ENCODE measurements at regions not wholly inside any gene's neighbourhood (a gene's known extent, or its start where the extent isn't known, plus 50 kb on each side); places are given as distances from the start of the nearest gene placed in this dataset.

- Histone ChIP-seq H3K36me3 (ENCODE audit: control insufficient read depth, insufficient read depth, low read length) (no peaks in the 10 kb centered on the region), H3K4me3 (ENCODE audit: low read depth, low read length) (no peak overlapping the region), H3K27me3 (ENCODE audit: control insufficient read depth, insufficient read depth, low read length) (no peaks in the 10 kb centered on the region)
- POLR2A ChIA-PET, result no interaction called here
- no peak for TF ChIP-seq CTCF (IDR thresholded peaks at IDR 0.05; ENCODE audit: insufficient read depth, low read depth, low read length)
- DNase-seq (ENCODE audit: low read depth), result no peak
- CTCF ChIA-PET, result no interaction called here
Measured at GRCh38 chr10:90149563-90149962, 448.2 kb downstream of the KIF20B start.

GRCh38 chr10:90162271-90162853 is 461.0 kb downstream of the KIF20B start:
- CTCF ChIA-PET, result no interaction called here
- POLR2A ChIA-PET, result interaction anchor here (0.6 kb wide), 1 partner anchor 151 kb away, joined by 3 read pairs; no protein-coding TSS in a partner anchor
- peak; percentile 95 for DNase-seq (ENCODE audit: low read depth)
- H3K4me3 ChIP-seq (ENCODE audit: low read depth, low read length), result no peak overlapping the region
- TF ChIP-seq CTCF (IDR thresholded peaks at IDR 0.05; ENCODE audit: insufficient read depth, low read depth, low read length), result no peak
- H3K36me3 ChIP-seq (ENCODE audit: control insufficient read depth, insufficient read depth, low read length), result no peaks in the 10 kb centered on the region
- H3K27me3 ChIP-seq (ENCODE audit: control insufficient read depth, insufficient read depth, low read length), result no peaks in the 10 kb centered on the region

- no peak for TF ChIP-seq CTCF (IDR thresholded peaks at IDR 0.05; ENCODE audit: insufficient read depth, low read depth, low read length)
- ChIA-PET CTCF (interaction anchor here (0.9 kb wide), 1 partner anchor 14 kb away, joined by 5 read pairs; no protein-coding TSS in a partner anchor), POLR2A (interaction anchor here (0.7 kb wide), 1 partner anchor 12 kb away, joined by 3 read pairs; no protein-coding TSS in a partner anchor)
- no peaks in the 10 kb centered on the region for H3K36me3 ChIP-seq (ENCODE audit: control insufficient read depth, insufficient read depth, low read length)
- H3K4me3 ChIP-seq (ENCODE audit: low read depth, low read length), result no peak overlapping the region
- DNase-seq (ENCODE audit: low read depth), result peak; percentile 39
- no peaks in the 10 kb centered on the region; the same call in 1 of the 2 replicates for H3K27me3 ChIP-seq (ENCODE audit: control insufficient read depth, insufficient read depth, low read length)
Measured at GRCh38 chr10:90167174-90168064, 466.0 kb downstream of the KIF20B start.

- POLR2A ChIA-PET, result no interaction called here
- no peak for DNase-seq (ENCODE audit: low read depth)
Measured at GRCh38 chr10:90168244-90168643, 466.9 kb downstream of the KIF20B start.

More at GRCh38 chr10:90168244-90168643, 466.9 kb downstream of the KIF20B start:
- TF ChIP-seq CTCF (IDR thresholded peaks at IDR 0.05; ENCODE audit: insufficient read depth, low read depth, low read length), result no peak
- no peak overlapping the region for H3K4me3 ChIP-seq (ENCODE audit: low read depth, low read length)
- CTCF ChIA-PET, result interaction anchor here (0.9 kb wide), 1 partner anchor 13 kb away, joined by 5 read pairs; no protein-coding TSS in a partner anchor
- no peaks in the 10 kb centered on the region; the same call in 1 of the 2 replicates for H3K27me3 ChIP-seq (ENCODE audit: control insufficient read depth, insufficient read depth, low read length)
- H3K36me3 ChIP-seq (ENCODE audit: control insufficient read depth, insufficient read depth, low read length), result no peaks in the 10 kb centered on the region

Measured in BJ (cell line).